Ectodermal cell (in vitro differentiated cells): ENCODE measurements at regions not wholly inside any gene's neighbourhood (a gene's known extent, or its start where the extent isn't known, plus 50 kb on each side); places are given as distances from the start of the nearest gene placed in this dataset.

Source experiments
- H3K27ac ChIP-seq: 2 replicates; pipeline ENCODE4 v1.7.0; 2013; ENCODE audit warnings: mild to moderate bottlenecking, low read depth, low read length; ENCODE audit not compliant: insufficient read depth, poor library complexity, severe bottlenecking
- H3K27me3 ChIP-seq: 2 replicates; pipeline ENCODE4 v1.7.0; 2013; ENCODE audit warnings: mild to moderate bottlenecking, low read length; ENCODE audit not compliant: insufficient read depth, control insufficient read depth, poor library complexity, severe bottlenecking
- H3K36me3 ChIP-seq: one replicate; pipeline ENCODE4 v1.7.0; 2013; ENCODE audit warnings: low read length; ENCODE audit not compliant: control insufficient read depth, insufficient read depth
- H3K4me1 ChIP-seq: one replicate; pipeline ENCODE4 v1.7.0; 2013; ENCODE audit warnings: low read length; ENCODE audit not compliant: control insufficient read depth, insufficient read depth
- H3K4me3 ChIP-seq: 2 replicates; pipeline ENCODE4 v1.7.0; 2013; ENCODE audit warnings: low read depth, low read length, control low read depth; ENCODE audit not compliant: insufficient read depth
- H3K9me3 ChIP-seq: 2 replicates; pipeline ENCODE4 v1.7.0; 2013; ENCODE audit warnings: mild to moderate bottlenecking, low read length, moderate library complexity; ENCODE audit not compliant: control insufficient read depth
- WGBS, 2 experiments: methylation state at CpG; one replicate each; pipeline ENCODE4 v1.1.7; 2013; ENCODE audit warnings: missing lambda C conversion rate in 2 of 2; 5-methylcytosine and 5-hydroxymethylcytosine counted together

GRCh38 chr18:22106536-22107292, 62.7 kb upstream of the GATA6 start:
- Histone ChIP-seq H3K27me3 (no peaks in the 10 kb centered on the region), H3K9me3 (no peaks in the 10 kb centered on the region), H3K4me1 (no peaks in the 10 kb centered on the region), H3K36me3 (no peaks in the 10 kb centered on the region), H3K27ac (no peak overlapping the region), H3K4me3 (no peak overlapping the region)
- 93 to 95% methylated on average over 4 of the region's 4 CpGs for WGBS, 2 experiments

DNA sequence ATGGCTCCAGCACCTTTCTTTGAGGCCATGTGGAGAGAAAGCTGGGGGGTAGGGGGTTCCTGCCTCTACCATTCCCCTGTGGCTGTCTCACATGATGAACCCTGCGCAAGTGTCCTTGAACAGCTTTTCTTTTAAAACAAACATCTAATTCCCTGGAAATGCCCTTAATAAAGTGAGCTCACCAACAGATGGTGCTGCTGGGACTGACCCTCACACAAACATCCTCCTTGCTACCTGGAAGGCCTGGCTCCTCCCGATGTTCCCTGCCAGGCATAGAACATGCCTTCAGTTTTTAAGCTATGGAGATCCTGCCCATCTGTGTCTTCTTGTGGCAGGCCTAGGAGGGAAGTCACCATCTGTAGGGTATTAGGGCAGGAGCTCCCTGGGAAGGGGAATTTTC, 60.7 kb upstream of the GATA6 start:
- 80 to 94% methylated on average over 2 of the region's 2 CpGs for WGBS, 2 experiments
- Histone ChIP-seq H3K27me3 (no peaks in the 10 kb centered on the region), H3K36me3 (no peaks in the 10 kb centered on the region), H3K4me1 (no peaks in the 10 kb centered on the region), H3K4me3 (no peak overlapping the region), H3K27ac (no peak overlapping the region), H3K9me3 (no peaks in the 10 kb centered on the region)

DNA sequence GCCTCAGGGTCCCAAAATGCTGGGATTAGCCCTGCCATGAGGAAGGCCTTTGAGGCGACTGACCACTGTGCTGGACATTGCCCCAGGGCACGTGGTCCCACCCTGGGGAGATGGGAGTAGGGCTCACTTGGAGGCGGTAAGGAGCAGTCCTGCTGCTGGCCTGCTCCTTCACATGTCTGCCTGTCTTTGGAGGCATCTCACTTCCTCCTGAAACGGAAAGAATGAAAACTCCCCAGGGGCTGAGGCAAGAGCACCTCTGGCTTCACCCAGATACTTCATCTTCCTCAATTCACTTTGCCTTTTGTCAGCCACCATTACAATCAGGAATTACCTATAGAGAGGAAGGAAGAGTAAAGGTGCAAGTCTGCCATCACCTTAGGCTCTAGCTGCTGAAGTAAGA, 59.9 kb upstream of the GATA6 start:
- 89 to 92% methylated on average over 4 of the region's 4 CpGs for WGBS, 2 experiments
- no peak overlapping the region for H3K4me3 ChIP-seq
- no peaks in the 10 kb centered on the region for H3K4me1 ChIP-seq
- no peaks in the 10 kb centered on the region for H3K27me3 ChIP-seq
- H3K9me3 ChIP-seq = no peaks in the 10 kb centered on the region
- H3K27ac ChIP-seq = no peak overlapping the region
- no peaks in the 10 kb centered on the region for H3K36me3 ChIP-seq

DNA sequence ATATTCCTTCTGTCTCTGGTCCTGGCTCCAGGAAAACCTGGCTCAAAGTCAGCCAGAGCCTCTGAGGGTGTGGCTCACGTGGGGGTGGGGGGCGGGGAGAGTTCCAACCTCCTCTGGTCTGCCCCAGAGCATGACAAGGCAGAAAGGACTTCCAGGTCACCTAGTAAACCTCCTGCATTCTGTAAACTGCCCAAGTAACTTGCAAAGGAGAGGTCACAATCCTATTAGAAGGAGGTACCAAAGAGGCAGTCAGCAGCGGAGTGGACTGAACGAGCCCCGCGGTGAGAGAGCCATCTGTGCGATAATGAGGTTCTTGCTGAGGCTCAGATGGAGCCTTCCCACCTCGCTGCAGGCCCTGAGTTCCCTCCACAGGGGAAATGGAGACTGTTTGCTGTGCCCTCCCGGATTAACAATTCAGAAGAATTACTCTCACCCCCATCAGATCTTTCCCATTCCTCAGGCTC, 58.9 kb upstream of the GATA6 start:
- Histone ChIP-seq H3K9me3 (no peaks in the 10 kb centered on the region), H3K4me1 (no peaks in the 10 kb centered on the region), H3K4me3 (no peak overlapping the region), H3K27ac (no peak overlapping the region), H3K27me3 (no peaks in the 10 kb centered on the region), H3K36me3 (no peaks in the 10 kb centered on the region)
- WGBS, 2 experiments = 20 to 28% methylated on average over 9 of the region's 9 CpGs

- Histone ChIP-seq H3K27ac (no peak overlapping the region), H3K27me3 (no peaks in the 10 kb centered on the region), H3K4me1 (no peaks in the 10 kb centered on the region), H3K9me3 (no peaks in the 10 kb centered on the region), H3K36me3 (no peaks in the 10 kb centered on the region), H3K4me3 (no peak overlapping the region)
- 93 to 100% methylated on average over 4 to 5 of the region's 5 CpGs for WGBS, 2 experiments
Measured at GRCh38 chr18:22112215-22112614, 57.2 kb upstream of the GATA6 start.

GRCh38 chr18:22113144-22113844, 56.1 kb upstream of the GATA6 start:
- no peak overlapping the region for H3K27ac ChIP-seq
- no peaks in the 10 kb centered on the region for H3K4me1 ChIP-seq
- no peaks in the 10 kb centered on the region for H3K27me3 ChIP-seq
- H3K4me3 ChIP-seq = no peak overlapping the region
- H3K9me3 ChIP-seq = no peaks in the 10 kb centered on the region
- no peaks in the 10 kb centered on the region for H3K36me3 ChIP-seq
- 89 to 92% methylated on average over 9 of the region's 9 CpGs for WGBS, 2 experiments

DNA sequence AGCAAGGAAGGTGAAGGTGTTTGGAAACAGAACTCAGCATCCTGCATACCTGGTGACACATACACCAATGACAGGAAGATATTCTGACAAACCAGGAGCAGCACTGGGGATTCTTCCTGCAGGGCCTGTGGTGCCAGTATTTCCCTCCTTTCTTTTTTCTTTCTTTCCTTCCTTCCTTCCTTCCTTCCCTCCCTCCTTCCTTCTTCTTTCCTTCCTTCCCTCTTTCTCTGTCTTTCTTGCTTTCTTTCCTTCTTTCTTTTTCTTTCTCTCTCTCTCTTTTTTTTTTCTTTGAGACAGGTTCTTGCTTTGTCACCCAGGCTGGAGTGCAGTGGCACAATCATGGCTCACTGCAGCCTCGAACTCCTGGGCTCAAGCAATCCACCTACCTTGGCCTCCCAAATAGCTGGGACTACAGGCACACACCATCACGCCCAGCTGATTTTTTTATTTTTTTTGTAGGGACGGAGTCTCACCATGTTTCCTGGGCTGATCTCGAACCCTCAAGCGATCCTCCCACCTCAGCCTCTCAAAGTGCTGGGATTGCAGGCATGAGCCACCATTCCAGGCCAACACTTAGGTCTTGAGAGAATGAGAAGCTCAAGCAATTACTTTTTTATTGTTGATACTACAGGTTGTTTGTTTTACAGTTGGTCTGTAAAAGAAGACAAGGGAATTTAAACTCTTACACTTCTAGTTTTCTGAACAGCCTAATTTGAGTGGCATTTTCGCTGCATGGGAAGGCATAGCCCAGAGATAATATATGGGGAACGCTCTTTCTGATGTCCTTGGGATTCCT, 54.7 kb upstream of the GATA6 start:
- H3K36me3 ChIP-seq = no peaks in the 10 kb centered on the region
- H3K27ac ChIP-seq = no peak overlapping the region
- no peaks in the 10 kb centered on the region for H3K27me3 ChIP-seq
- 90 to 93% methylated on average over 5 to 7 of the region's 7 CpGs for WGBS, 2 experiments
- H3K9me3 ChIP-seq = no peaks in the 10 kb centered on the region
- no peaks in the 10 kb centered on the region for H3K4me1 ChIP-seq
- H3K4me3 ChIP-seq = no peak overlapping the region

DNA sequence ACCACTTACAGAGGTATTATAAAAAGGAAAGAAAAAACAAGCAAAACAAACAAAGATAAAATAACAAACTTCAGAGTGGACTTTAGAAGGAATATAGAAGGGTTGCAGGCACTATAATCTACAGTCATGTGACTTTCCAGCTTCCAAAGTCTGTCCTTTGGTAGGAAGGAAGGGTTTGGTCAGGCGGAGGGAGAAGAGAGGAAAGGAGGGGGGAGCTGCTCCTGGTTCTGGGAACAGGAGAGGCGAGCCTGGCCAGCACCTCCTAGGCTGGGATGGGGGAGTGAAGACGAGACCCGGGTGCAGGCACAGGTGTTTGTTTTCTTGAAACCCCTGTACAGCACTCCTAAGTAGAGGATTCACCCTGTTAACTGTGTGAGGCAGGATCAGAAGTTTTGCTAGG, 53.8 kb upstream of the GATA6 start:
- Histone ChIP-seq H3K9me3 (no peaks in the 10 kb centered on the region), H3K4me1 (no peaks in the 10 kb centered on the region), H3K36me3 (no peaks in the 10 kb centered on the region), H3K27me3 (no peaks in the 10 kb centered on the region), H3K4me3 (no peak overlapping the region), H3K27ac (no peak overlapping the region)
- 66 to 73% methylated on average over 4 of the region's 4 CpGs for WGBS, 2 experiments
